ENCODE measurements at regions not wholly inside any gene's neighbourhood (a gene's known extent, or its start where the extent isn't known, plus 50 kb on each side); places are given as distances from the start of the nearest gene placed in this dataset.

DNA sequence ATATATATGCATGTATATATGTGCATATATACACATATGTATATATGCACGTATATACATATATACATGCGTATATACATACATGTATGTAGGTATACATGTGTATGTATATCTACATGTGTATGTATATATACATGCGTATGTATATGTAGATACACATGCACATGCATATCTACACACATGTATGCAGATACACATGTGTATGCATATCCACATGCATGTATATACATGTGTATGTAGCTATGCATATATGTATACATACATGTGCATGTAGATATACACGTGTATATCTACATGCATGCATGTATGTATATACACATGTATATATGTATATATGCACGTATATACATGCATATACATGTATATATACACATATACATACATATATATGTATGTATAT, 95.8 kb upstream of the STEAP4 start:
- DNase-seq, result no peak

DNA sequence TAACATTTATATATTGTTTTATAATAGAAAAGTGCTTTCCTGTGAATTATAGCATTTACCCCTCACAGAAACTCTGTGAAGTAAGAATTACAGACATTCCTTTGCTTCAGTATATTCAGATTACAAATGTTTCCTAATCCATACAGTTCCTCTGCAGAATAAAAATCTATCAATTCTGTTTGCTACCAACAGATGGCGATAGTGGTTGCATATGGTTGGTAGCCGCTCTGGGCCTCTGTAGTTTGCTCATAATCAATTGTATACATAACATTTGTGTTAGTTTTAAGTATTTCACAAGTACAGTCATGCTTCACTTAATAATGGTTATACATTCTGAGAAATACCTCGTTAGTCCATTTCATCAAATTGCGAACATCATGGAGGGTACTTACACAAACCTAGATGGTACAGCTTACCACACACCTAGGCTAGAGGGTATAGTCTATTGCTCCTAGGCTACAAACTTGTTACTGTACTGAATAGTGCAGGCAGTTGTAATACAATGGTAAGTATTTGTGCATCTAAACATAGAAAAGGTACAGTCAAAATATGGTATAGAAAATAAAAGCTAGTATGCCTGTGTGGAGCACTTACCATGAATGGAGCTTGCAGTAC, 94.4 kb upstream of the STEAP4 start:
- no peak for DNase-seq

DNA sequence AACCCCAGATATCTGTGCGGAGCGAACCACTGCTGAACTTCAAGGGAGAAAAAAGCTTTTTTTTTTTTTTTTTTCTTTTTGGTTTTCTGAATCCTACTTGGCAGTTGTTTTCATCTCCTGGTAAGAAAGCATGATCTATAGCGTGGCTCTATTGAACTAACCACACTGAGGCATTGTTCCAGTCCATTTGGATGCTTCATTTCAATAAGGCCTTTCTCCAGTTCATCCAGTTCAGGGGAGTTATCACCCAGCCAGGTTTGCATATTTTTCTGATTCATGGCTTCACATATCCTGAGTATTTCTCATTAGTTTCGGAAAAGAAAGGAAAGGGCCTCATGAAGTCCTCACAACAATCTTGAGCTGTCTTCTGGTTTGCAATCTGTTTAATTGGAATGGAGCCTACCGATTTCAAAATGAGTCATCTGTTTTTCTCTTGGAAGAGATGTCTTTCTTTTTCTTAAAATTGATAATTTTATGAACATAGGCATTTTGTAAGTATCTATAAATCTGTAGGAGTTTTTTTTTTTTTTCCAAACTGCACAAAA, 93.1 kb upstream of the STEAP4 start:
- no peak for DNase-seq

DNA sequence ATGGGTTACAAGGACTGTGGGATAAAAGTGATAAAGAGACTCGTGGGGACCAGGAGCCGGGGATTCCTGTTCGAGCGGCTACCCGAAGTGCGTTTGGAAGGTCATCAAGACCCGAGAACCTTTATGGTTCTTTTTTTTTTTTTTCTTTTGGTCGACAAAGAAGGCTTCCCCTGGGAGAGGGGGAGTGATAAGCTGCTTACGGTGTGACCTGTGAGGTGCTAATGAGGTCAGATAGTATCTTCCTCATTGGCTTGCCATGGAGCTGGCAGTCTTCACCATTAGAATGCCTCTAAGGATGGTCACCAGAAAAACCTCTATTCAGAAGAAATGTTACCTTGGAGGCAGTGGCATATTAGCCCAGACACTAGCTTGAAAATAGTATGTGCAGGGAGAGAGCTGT, 92.3 kb upstream of the STEAP4 start:
- no peak for DNase-seq

DNA sequence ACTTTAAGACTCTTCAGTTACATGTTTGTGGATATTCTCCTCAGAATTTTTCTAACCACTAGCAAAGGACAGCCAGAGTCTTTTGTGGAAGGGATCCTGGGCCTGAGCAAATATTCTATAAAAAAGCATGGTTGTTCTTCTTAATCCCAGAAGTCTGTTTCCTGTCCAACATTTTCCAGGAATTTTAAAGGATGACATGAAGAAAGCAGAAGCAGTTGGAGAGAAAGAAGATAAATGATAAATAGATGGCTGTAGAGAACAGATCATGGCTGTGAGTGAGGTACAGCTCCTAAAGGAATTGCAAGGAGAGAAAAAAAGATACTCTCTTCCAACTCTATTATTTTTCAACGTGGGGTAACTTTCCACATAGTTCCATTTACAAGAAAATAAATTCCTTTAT, 91.8 kb upstream of the STEAP4 start:
- DNase-seq, result no peak

DNA sequence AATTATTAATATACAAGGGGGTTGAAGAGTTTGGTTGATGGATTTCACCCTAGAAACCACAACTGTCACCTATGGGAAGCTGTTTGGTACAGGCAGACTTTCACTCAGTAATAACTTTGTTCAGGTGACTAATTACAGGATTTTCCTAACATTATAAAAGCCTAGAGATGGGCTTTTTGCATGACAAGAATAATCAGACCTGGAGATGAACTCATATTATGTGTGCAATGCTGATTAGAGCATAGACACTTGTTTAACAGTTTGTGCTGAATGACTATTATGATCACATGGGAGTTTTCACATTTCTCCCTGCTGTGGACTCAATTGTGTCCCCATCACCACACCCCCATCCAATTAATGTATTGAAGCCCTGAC, 90.2 kb upstream of the STEAP4 start:
- no peak for DNase-seq

DNA sequence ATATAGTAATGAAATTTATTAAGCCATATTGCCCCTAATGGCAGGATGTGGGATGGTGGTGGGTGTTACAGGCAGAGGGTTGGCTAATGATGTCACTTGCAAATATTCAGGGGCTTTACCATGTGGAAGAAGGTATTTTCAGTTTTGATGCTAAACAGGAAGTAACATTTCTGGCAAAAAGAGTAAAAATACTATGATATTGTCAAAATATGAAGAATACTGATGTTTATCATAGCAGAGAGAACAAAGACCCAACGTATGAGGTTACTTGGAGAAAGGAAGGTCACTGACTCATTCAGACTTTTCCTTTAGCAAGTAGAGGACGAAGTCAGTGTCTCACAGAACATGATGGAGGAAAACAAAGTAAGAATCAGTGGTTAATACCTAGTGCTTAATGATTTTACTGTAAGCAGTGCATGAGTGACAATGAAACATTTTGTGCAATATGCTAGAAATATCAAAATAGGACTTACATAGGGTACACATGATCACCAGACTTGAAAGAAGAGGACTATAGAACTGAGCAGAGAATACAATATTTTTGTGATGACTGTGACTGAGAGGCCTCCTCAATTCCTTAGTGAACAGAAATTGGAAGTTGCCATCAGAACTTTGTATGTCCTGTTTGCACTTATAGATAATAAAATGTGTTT, 89.7 kb upstream of the STEAP4 start:
- DNase-seq, result no peak

DNA sequence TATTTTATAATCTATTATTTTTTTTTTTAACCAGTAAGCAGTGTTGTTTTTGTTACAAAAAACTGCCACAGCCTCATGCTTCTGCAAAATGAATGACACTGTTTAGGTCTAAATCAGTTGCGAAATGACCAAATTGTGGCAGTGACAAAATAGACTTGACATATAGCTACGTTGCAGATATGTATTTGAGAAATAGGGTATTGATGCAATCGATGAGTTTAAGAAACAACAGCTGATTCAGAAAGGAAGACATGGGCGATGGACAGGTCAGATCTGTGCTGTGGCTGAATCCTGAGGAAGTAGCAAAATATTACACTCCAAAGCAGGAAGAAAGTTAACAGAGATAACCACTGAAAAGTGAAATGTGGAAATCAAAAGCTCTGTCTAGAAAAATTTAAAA, 89.0 kb upstream of the STEAP4 start:
- no peak for DNase-seq

DNA sequence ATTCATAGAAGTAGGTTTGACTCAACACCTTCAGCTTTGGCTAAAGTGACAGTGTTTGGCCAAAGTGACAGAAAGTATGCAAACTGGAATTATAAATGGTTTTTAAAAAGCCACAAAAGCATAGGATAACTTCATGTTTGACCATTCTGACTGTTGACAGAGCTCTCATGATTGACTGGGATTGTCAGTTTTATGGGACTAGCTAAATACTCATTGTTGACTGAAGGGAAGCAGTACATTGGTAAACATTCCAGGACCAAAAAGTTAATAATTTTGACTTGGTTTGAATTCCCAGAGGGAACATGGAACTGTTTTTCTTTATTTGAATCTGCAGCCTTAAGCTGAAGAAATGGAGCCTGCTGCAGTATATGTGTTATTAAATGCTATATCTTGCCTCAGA, 84.6 kb upstream of the STEAP4 start:
- no peak for DNase-seq

DNA sequence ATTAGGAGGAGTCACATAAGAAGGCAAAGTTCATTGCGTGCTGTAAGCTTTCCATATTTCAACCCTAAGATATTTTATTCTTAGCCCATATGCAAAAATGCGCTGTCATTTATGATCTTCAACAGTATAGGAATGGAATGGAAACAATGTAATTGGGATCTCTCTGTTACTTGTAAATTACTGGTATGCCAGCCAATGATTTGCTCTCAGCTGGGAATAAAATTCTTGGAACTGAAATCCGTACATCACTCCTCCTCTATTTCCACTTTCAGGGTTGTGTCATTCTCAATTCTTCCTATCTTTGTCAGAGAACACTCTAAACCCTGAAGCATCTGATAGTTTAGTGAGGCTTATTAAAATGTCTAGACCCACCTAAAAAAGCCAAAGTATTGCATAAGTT, 80.7 kb upstream of the STEAP4 start:
- no peak for DNase-seq

DNA sequence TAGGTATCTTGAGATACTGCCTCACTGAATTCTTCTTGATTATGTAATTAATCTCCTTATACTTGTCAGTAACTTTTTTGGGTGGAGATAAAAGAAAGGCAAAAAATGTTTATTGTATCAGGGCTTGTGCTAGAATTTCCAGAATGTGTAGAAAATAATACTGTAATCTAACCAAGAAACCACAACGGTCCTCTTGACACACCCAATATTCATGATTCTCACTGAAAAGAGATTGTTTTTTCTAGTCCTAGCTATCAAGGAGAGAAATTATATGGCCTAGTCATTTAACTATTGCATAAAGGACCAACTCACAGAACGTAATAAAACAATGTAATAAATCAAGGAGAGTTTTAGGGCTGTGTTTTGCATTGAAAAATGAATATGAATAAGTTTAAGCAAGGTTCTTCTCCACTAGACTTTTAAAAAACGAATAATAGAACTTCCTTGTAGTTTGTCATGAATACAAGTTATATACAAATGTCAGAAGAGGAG, 80.0 kb upstream of the STEAP4 start:
- no peak for DNase-seq

DNA sequence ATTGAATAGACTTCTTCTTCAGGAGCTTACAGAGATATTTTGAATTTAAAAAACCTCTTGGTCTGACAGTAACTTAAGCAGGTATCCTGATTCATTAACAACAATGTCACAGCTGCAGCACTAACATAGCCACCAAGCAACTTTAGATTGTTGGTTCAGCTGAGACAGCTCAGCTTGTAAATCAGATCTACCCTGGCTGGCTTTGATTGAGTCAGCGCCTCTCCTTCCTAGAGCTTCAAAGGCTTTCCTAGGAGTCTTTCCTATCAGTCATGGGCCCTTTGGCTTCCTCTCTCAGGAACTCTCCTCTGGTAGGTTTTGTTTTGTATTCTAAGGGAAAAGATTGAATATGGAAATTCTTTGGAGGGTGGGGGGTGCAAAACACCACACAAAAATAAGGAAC, 70.7 kb upstream of the STEAP4 start:
- no peak for DNase-seq

DNA sequence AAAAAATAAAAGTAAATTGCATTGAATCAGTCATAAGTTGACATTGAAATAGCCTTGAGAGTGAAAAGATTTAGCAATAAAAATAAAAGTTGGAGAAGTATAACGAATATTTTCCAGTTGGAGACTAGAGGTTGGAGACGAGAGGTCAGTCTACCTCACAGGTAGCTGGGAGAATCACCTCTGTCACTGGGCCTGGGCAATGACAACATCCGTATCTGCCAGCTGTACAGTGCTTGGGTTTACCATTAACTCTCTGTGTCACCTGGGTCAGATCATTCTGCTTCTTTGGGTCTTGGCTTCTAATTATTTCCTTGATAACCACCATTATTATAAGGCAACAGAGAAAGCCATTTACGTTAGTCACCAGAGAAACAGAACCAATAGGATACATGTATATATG, 62.0 kb upstream of the STEAP4 start:
- DNase-seq, result no peak

DNA sequence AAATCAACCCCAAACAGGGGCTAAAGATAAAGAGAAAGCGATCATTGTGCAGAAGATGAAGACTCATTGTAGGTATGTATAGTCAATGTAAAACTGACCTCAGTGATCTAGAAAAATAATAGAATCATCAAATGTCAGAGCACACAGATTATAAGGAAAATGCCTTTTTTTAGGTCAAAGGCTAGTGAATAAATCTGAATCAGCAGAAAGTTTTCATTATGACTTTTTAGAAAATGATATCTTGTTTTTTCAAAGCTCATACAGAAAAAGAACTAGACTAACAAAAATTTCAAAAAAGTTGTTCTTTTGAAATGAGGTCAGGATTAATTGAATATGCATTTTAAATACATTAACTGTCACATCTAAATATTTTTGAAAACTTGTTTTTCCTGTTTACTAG, 60.2 kb upstream of the STEAP4 start:
- no peak for DNase-seq

DNA sequence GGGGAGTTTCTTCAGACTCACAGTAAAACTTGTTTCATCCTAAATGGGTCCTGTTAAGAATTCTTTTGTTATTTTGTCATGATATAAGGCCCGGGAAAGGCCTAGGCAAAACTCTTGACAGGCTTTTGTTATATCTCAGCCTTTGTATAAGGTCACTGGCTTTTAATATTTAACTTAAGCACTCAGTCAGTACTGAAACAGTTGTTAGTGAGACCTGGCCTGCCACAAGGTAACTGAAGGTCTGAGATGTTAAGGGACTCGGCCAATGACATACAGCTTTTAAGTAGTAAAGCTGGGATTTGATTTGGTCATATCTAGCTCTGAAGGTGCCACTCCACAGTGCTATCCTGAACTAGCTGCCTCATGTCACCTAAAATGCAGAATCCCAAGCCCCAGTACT, 57.2 kb upstream of the STEAP4 start:
- no peak for DNase-seq

DNA sequence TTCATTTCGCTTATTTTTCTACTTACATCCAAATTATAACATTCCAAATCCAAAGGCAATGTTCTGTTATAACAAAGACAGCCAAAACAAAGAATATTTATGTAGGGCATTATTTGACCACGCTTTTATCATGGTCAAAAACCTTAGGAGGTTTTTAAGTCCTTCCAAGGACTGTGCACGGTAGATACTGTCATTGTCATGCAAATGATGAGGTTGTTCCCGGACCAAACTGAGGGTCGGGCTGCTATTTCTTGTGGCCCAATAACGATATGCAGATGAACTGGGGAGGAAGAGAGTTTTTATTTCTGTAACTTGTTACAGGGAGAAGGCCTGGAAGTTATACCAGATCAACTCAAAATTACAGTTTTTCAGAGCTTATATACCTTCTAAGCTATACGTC, 56.6 kb upstream of the STEAP4 start:
- no peak for DNase-seq

DNA sequence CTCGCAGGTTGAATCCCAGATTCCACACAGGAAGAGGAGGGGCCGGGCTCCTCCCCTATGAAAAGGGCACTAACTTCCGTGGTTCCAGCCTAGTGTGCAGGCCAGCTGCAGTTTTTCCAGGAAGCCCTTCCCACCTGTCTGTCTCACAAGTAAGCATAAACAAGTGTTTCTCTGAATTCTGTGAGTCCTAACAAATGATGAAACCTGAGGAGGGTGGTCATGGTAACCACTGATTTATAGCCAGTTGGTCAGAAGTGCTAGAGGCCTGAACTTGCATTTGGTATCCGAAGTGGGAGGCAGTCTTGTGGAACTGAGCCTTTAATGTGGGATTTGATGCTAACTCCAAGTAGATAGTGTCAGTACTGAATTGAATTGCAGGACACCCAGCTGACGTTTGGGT, 54.7 kb upstream of the STEAP4 start:
- no peak for DNase-seq

DNA sequence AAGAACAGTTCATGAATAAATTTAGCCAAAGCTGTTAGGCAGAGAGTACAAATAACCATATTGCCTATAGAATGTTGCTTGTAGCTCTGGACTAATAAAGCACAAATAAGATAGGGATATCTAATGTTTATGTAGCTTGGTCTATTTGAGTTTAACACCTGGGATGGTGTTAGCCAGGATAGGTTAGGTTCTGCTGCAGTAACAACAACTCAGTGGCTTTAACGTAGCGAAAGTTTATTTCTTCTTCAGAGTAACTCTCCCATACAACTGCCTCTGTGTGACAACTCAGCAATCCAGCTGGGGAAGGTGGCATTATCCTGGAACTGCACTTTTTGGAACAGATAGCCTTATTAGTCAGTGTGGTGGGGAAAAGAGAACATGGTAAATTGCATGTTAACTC, 52.2 kb upstream of the STEAP4 start:
- DNase-seq, result no peak

DNA sequence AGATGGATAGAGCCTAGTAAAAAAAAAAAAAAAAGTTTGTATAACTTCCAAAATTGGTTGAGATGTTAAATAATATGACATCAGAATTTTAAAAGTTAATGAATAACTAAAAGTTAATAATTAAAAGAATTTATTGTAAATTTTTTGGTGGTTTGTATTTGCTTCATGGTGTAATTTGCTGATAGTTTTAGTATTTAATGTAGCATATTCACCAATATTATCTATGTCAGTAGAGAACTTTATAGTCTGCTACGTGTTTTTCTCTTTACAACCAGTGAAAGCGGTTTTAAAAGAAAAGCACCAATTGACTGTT, 51.8 kb upstream of the STEAP4 start:
- DNase-seq, result no peak

DNA sequence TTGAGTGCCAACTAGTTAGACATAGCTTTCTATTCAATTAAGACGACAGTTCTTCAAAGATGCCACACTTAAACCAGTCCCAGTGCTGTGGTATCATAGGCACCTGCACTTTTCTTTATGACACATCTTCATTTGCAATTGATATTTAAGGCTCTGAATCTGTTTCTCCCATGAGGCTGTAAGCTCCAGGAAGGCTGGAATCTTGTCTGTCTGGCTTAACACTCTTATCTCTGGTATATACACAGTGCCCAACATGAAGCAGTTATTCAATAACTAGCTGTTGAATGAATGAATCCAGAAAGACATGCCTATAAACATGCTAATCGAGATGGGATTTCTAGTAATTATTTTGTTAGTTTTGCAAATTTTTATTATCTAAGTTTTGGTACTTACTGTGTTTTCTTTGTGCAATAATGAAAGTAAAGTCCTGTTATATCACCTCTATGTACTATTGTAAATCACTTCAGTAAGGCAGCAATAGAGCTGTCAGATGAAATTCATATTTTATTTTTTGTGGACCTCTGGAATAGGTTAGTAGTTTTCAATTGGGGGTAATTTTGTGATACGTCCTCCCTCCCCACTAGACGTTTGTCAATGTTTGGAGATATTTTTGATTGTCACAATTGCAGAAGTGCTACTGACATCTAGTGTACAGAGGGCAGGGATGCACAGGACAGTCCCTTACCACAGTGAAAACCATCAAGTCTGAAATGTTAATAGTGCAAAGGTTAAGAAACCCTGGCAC, 51.3 kb upstream of the STEAP4 start:
- no peak for DNase-seq

DNA sequence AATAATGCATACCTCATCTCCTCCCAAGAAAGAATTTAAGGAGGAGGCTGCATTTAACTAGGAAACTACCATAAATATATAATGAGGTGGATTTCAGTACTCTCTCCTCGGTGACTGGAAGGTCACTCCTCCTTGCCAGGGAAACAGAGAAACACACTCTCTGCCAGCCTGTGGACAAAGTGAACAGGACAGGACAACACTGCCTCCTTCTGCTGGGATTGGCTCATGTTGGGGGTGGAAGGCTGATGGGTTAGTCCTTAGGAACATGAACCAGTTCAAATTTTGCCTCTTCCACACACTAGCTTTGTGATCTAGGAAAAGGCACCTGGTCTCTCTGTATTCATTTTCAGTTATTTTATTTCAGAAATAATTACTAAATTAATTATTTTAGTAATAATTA, 50.6 kb upstream of the STEAP4 start:
- DNase-seq, result no peak

Data from DMS79 (cell line).